Cerebellar cortex (tissue), 1 donor: ENCODE measurements at regions not wholly inside any gene's neighbourhood (a gene's known extent, or its start where the extent isn't known, plus 50 kb on each side); places are given as distances from the start of the nearest gene placed in this dataset.
"Not testable (repeated sequence)": the region's sequence is repeated elsewhere in the genome, so short reads cannot be mapped to it uniquely, and the experiment has no call there.

Source experiments
- DNase-seq: peaks from one replicate; pipeline ENCODE4 v3.0.0-alpha.2; 2015; ENCODE audit warnings: low spot score

DNA sequence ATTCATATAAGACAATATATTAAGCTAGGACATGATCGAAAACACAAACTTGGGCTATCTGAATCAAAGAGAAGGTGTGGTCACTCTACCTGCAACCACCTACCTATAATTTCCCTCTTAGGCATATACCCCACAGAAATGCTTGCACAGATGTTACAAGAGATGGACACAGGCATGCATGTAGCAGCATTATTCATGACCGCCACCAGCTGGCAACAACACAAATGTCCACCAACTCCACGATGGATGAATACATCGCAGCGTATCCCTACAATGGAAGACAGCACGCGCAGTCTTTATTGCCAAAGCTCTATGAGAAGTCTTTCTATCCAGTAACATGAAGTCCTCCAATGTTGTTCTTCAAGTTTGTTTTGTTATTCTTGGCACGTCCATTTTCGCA, 90.8 kb downstream of the ARL4C start:
- DNase-seq: peak; percentile 23

DNA sequence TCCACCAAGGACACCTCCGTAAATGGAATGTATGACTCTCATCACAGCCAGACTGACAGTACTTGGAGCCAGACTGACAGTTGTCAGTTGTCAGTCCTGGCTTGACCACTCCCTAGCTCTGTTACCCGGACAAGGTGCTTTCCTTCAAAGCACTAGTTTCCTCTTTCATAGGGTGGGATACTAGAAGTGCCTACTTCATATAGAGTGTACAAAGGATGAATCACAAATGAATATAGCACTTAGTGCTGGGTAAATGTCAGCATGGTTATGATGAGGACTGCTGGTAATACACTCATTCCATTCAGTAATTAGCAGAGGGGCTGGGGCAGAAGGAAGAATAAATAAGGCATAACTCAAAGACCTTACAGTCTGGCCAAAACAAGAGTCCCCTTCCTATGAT, 91.4 kb downstream of the ARL4C start:
- no peak for DNase-seq

DNA sequence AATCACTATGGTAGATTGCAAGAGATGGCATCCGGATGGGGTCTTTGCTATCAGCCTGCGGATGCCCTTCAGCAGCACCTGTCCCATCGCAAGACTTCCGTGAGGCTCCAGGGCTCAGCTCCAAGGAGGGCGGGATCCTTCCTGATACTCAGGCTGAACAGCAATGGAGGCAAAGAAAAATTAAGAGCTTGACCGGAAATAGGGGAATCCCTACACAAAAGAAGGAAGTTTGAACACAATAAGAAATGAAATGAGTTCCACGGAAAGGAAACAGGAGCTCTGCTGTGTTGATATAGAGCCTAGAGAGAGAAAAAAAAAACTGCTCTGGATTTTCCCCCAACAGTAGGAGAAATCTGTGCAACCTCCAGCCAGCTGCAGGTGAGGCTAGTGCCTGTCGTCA, 91.9 kb downstream of the ARL4C start:
- no peak for DNase-seq

DNA sequence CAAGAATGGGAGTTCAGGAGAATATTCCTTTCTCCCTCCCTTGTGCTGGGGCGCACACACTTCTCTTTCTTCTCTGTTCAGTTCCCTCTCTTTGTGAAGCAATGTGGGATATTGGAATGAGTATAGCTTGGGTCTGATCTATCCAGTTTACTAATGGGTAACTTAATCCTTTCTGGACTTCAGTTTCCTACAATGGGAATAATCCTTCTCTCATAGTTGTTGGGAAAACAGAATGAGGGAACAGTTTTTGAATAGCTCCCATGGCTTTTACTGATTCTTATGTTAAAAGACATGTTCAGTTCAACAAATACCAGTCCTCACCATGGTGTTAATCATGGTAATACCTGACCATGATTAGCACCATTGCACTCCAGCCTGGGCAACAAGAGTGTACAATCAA, 93.1 kb downstream of the ARL4C start:
- no peak for DNase-seq

DNA sequence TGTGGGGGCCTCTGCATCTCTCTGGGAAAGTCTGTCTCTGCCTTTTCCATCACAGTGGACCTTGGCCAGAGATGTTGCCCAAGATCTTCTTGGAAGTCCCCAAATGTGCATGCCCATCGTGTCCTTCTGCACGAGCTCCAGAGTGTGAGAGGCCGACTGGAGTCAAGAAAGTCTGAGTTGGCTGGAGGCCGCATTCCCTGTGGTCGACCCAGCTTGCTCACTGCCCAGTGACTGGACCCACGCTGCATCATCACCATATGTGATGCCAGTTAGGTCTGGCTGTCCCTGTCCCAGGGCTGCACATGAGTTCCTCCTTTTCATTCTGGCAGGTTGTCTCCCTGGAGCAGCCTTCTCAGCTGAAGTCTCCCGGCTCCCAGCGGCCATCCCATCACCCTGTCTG, 93.8 kb downstream of the ARL4C start:
- DNase-seq: no peak

DNA sequence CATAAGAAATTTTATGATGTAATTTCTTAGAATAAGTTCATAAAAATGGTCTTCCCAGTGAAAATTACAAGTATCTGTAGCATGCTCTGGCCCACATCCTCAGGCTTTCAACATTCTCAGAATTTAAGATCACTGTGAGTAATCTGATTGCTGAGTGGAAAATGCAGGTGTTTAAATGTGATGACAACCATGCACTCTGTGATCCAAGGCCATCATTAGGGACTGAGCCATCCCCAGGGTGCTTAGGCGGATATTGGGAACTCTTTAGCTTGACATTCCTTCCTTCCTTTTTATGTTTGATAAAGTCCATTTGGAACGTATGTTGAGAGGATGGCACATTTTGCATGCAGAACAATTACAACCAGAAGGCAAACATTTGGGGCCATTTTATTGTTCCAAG, 95.5 kb downstream of the ARL4C start:
- DNase-seq: no peak

DNA sequence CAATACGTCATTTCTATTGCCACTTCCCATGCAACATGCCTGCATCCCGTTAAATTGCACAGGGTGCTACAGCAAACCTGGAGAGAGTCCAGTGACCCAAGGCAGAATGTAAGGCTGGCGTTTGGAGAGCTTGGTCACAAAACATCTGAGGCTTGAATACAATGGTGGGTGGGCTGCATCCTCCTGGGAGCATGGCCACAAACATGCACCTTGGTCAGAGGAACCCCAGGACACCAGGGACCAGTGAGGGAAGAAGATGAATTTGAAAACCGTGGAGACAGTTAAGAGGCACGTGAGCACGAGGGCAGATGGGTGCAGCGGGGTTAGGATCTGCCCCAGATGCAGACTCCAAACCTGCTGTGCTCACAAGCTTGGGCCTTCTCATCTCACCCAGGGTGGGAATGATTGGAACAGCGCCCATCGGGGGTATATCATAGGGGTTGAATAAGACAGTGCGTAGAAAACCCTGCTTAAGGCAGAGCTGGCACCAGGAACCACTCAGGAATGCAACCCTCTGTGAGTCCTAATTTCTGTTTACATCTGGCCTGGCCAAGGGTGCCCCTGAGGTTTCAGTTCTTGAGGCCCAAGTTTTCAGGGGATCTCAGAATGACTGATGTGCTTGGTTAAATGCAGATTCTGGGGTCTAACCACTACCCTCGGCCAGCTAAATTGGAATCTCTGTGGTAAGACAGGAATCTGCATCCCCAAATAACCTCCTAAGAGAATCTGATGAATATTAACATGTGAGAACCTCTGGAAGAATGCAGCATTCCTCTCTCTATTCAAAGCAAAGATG, 97.2 kb downstream of the ARL4C start:
- DNase-seq: no peak

DNA sequence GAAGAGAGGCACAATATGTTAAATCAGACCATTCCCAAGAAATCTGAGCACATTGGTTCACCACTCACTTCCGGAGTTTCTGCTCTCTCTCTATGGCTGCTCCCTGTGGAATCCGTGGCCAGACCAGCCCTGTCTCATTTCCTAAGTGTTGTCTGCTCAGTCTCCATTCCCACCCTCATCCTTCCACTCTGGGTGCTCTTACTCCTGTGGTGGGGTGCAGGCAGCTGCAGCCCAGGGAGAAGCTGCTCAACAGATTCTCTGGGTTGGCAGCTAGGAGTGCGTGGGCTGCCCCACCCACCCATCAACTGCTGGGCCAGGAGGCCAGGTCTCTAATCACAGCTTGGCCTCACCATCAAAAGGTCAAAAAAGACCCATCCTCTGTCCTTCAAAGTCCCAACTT, 98.3 kb downstream of the ARL4C start:
- DNase-seq: no peak

DNA sequence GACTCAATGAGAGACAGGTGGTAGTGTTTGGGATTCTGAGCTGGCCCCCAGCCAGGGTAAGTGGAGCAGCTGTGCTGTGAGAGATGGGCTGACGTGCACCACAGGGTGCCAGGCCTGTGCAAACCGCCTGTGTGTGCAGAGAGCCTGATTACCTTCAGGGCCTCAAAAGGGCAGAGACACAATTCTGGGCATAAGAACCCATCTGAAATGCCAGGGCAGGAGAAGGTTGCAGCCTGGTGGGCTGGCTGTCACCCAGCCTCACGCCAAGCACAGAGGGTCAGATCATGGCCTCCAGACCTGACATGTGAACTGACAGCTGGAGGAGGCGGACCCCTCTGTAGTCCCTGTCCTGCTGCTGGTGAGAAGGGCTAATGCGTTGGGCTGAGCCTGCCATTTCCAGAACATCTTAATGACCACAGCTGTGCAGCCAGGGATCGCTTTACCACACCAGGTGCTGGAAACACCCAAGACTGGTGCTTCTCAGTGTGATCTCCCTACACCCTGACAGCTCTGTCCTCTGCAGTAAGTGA, 100.9 kb downstream of the ARL4C start:
- peak; percentile 19 for DNase-seq

DNA sequence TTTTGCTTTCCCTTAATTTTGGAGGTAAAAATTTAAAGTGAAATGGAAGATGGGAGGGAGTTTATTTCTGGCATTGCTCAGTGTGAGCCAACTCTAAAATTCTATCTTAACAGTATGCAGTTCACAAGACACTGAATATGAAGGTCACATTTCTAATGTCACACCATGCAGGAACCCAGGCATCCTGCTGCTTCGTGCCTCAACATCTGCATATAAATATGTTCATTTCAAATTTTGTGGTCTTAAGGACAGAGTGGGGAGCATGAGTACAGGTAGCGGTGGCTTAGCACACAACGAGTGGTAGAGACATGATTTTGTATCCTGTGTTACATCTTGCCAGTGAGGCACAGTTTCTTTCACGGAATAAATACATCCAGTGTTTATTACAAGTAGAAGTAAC, 102.4 kb downstream of the ARL4C start:
- DNase-seq: no peak

DNA sequence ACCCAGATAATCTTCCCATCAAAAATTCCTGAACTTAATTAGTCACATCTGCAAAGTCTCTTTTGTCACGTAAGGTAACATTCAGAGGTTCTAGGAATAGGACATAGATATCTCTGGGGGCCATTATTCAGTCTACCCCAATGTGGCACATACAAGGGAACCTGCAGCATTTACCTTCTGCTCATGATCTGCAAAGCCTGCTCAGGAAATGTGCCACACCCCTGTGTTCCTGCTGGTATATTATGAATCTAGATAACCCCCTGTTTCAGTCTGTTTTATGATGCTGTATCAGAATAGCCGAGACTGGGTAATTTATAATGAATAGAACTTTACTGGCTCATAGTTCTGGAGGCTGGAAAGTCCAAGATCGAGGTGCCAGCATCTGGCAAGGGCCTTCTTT, 103.5 kb downstream of the ARL4C start:
- DNase-seq: no peak

DNA sequence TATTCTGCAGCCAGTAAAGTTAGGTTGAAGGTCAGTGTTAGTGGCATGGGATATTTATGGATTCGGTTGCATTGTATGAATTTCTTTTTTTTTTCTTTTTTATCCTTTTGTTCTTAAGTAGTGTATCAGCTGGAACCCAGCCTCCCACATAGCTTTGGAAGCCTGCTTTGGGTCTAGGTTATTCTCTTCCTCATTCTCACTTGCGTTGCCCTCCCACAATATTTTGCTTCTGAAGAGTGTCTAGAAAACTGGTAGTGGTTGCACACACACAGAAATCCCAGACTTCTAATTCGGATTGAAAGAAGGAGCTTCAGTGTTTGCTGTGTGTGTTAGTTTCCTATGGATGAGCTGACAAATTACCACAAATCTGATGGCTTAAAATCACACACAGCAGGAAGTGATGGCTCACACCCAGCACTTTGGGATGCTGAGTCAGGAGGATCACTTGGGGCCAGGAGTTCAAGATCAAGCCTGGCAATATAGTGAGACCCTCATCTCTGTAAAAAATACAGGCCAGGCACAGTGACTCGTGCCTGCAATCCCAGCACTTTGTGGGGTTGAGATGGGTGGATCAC, 104.8 kb downstream of the ARL4C start:
- DNase-seq: no peak

DNA sequence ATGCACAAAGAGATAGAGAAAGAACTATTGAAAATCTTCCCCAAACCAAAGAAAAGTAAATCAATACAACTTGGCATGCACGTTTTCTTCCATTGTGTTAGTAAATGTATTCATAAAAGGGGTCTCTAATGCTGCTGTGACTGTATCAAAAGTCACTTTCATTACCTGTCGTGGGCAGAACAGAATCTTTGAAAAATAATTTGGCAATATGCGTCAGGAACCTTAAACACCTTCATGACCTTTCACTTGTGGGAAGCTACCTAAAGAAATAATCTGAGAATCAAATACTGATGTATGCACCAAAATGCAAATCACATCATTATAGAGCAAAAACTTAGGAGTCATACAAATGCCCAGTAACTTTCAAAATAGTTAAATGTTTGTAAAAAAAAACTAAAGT, 105.3 kb downstream of the ARL4C start:
- DNase-seq: no peak

DNA sequence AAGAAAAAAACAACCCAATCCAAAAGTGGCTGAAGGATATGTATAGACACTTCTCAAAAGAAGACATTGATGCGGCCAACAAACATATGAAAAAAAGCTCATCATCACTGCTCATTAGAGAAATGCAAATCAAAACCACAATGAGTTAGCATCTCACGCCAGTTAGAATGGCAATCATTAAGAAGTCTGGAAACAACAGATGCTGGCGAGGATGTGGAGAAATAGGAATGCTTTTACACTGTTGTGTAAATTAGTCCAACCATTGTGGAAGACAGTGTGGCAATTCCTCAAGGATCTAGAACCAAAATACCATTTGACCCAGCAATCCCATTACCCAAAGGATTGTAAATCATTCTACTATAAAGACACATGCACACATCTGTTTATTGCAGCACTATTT, 107.2 kb downstream of the ARL4C start:
- not testable (repeated sequence) for DNase-seq

DNA sequence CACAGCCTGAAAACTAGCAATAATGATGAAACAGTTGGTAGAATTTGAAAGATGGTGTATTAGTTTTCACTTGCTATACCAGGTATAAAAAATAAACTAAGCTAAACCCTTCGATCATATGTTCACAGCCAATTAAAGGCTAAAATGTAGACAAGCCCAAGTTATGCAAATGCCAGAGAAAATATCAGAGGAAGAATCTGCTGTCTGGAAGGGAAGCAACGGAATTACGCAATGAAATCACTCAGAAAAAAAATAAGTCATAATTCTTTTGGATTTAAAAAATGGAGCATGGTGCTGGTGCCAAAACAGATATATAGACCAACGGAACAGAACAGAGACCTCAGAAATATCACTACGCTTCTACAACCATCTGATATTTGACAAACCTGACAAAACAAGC, 108.3 kb downstream of the ARL4C start:
- DNase-seq: no peak

DNA sequence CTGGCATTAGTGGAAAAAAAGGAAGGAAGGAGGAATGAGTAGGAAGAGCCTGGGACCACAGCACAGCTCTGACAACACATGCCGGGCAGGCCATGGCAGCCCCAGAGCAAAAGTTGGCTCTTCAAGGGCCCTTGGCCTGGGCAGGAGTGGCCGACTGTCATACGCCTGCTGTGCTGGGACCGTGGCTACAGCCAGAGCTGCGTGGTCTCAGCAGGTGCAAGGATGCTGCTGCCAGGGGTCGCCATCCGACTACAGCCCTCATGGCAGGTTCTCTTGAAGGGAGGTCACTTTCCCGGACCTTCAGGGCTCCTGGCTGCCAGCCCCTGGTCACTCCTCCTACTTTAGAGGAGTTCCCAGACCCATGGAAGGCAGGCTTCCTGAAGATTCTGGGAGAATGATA, 109.9 kb downstream of the ARL4C start:
- no peak for DNase-seq

DNA sequence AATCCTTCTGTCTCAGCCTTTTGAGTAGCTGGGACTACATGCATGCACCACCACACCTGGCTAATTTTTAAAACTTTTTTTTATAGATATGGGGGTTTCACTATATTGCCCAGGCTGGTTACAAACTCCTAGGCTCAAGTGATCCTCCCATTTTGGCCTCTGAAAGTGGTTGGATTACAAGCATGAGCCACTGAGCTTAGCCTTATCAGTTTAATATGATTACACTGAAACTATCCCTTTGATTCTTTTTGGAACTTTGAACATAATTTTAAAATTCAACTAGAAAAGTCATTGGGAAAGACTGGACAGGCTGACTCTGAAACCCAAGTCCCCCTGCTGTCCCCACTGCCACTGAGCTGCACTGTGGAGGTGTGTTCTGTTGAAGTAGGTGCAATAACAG, 114.8 kb downstream of the ARL4C start:
- DNase-seq: no peak

DNA sequence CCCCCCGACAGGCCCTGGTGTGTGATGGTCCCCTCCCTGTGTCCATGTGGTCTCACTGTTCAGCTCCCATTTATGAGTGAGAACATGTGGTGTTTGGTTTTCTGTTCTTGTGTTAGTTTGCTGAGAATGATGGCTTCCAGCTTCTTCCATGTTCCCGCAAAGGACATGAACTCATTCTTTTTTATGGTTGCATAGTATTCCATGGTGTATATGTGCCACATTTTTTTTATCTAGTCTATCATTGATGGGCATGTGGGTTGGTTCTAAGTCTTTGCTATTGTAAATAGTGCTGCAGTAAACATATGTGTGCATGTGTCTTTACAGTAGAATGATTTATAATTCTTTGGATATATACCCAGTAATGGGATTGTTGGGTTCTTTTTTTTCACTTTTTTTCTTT, 117.9 kb downstream of the ARL4C start:
- not testable (repeated sequence) for DNase-seq

DNA sequence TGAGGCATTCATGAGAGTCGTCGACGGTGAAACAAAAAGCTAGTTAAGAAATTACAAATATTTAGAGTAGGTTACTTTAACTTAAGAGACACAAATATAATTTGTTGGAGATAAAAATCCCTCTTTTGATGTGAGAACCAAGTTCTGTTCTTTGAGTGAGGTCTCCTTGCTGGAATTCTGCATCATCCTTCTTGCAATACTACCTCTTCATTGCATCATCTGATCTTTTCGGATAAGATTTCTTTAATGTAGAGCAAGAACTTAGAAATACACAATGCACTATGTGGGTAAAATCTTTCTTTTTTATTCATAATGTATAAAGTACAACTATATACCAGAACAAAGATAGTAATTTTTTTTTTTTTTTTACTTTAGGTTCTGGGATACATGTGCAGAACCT, 118.4 kb downstream of the ARL4C start:
- DNase-seq: no peak

DNA sequence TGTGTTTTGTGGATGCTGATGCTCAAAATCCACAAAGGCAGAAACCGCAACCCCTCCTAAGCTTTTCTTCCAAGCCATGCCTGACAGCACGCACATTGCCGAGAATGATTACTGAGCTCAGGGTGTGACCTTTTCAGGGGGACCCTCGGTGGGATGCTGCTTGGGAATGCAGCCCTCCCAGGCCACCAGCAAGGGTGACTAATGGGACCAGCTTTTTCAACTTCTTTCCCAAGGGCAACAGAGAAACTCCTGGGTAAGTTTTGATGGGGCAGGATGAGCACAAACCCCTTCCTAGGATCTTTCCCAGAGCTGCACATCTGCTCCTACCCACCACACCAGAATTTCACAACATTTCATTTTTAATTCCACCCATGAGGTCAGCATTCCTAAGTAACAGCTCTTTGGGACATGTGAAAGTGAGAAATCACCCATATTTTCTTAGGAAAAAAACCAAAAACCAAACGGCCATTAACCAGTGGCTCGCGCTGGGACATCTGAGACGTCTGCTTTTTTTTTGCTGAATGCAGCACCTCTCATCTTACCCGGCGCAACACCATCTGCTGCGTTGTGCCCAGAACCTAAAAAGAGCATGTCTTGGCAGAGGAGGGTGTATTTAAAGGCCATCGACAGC, 119.0 kb downstream of the ARL4C start:
- DNase-seq: no peak

DNA sequence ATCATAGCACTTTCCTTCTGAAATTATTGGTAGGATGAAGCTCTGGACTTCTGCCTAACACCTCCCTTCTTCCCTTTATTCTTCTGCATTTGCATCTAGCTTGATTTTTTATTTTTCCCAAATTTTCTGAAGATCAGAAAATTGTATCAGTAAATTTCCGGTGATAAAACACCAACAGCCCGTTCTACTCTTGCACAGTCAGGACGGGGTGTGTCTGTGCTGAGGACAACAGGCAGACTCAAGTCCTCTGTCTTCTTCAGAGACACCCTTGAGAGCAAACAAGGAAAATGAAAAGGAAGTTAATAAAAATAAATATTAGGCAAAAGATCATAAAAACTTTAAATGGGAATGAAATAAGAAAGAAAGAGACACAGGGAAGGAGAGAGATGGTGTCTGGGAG, 120.7 kb downstream of the ARL4C start:
- DNase-seq: no peak

DNA sequence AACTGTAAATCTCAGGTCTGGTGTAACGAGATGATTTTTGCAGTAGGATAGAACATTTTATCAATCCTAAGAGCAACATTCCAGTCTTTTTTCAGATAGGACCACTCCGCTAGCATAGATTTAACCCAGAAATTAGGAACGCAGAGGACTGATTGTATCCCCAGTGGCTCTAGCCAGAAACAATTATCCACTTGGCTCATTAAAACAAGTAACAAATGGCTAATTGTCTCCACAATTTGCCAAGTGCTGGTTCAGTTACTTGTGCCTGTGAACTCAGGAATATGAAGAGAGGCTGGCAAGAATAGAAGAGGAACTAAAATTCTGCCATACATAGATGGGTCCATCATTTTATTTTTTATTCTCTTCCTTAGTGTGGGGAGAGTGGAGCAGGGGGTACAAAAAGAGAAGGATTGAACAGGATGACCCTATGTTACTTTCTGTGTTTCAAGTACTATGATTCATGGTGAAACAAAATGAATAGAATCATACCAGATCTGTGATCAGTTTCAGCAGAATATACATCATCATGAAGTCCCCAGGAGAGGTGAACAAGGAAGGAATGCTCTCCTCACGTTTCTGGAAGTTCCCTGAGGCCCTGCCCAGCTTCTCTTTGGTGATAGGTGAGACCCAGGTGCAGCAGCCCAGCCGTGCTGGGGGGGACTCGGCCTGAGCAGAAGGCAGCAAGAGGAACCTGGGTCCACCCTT, 121.6 kb downstream of the ARL4C start:
- DNase-seq: peak; percentile 47

DNA sequence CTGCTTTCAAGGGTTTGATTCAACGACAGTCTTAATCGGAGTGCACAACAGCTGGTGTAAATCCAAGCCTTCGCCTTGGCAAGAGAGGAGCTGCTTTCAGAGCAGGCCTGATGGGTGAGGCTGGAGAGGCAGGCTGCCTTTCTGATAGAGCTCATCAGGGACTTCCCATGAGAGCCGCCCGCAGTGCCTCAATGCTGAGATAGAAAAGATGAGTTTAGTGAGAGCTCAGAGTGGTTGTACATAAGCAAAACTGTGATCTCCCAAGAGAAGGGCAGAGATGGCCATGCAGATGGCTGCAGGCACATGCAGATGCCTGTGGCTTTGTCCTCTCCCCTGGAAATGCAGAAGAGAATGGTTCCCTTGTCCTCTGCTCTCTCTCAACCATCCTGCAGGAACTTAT, 122.1 kb downstream of the ARL4C start:
- DNase-seq: no peak
